Right atrium auricular region (tissue), 2 donors: ENCODE measurements at regions not wholly inside any gene's neighbourhood (a gene's known extent, or its start where the extent isn't known, plus 50 kb on each side); places are given as distances from the start of the nearest gene placed in this dataset.

Experiments
- DNase-seq: peaks from one replicate; pipeline ENCODE4 v3.0.0-alpha.2; 2019; ENCODE audit warnings: low spot score
- H3K27ac ChIP-seq, 2 donors: fragments of 200-600 bp; sonication (generic); 1 replicate in 1 of 2; 2 replicates in 1 of 2; pipeline ENCODE4 v1.5.1; 2016 to 2019
- H3K27me3 ChIP-seq, 2 donors: fragments of 200-600 bp; sonication (generic); one replicate each; pipeline versions ENCODE4 v1.5.1 to v1.6.0; 2017 to 2019
- H3K36me3 ChIP-seq: fragments of 200-600 bp; sonication (generic); one replicate; pipeline ENCODE4 v1.5.1; 2016
- H3K4me1 ChIP-seq, 2 donors: fragments of 200-600 bp; sonication (generic); one replicate each; pipeline versions ENCODE4 v1.5.1 to v1.6.0; 2017 to 2019
- H3K4me3 ChIP-seq, 2 donors: fragments of 200-600 bp; sonication (generic); 1 replicate in 1 of 2; 2 replicates in 1 of 2; pipeline ENCODE4 v1.5.1; 2017 to 2019; ENCODE audit warnings: mild to moderate bottlenecking in 1 of 2, moderate library complexity in 1 of 2
- H3K9me3 ChIP-seq, 2 donors: fragments of 200-600 bp; sonication (generic); one replicate each; pipeline ENCODE4 v1.5.1; 2019
- CTCF ChIP-seq, 2 donors: fragments of 200-600 bp; sonication (generic); IDR thresholded peaks; one replicate each; pipeline ENCODE4 v1.5.1; 2019; ENCODE audit warnings: antibody characterized with exemption in 2 of 2

GRCh38 chr5:4700069-4700468 lies 440.1 kb upstream of the ADAMTS16 start:
- Histone ChIP-seq H3K4me1 (peaks cover 0 to 5% of the 10 kb centered on the region in 2 donors), H3K36me3 (no peaks in the 10 kb centered on the region), H3K27me3 (no peaks in the 10 kb centered on the region), H3K9me3 (no peaks in the 10 kb centered on the region), H3K4me3 (no peak overlapping the region), H3K27ac (no peak overlapping the region)
- peak; percentile 65 for DNase-seq
- TF ChIP-seq CTCF (IDR thresholded peaks at IDR 0.05) = peak in 1 of 2 donors; percentile 64

GRCh38 chr5:4700871-4701270 lies 439.3 kb upstream of the ADAMTS16 start:
- TF ChIP-seq CTCF (IDR thresholded peaks at IDR 0.05) = no peak
- Histone ChIP-seq H3K9me3 (no peaks in the 10 kb centered on the region), H3K27me3 (no peaks in the 10 kb centered on the region), H3K27ac (no peak overlapping the region), H3K4me3 (no peak overlapping the region), H3K36me3 (no peaks in the 10 kb centered on the region), H3K4me1 (peaks cover 0 to 5% of the 10 kb centered on the region in 2 donors)
- no peak for DNase-seq

GRCh38 chr5:4703931-4704458 lies 436.1 kb upstream of the ADAMTS16 start:
- no peaks in the 10 kb centered on the region for H3K36me3 ChIP-seq
- no peak overlapping the region for H3K4me3 ChIP-seq
- DNase-seq = no peak
- no peak for TF ChIP-seq CTCF (IDR thresholded peaks at IDR 0.05)
- H3K4me1 ChIP-seq = peaks cover 0 to 5% of the 10 kb centered on the region in 2 donors
- H3K27me3 ChIP-seq = no peaks in the 10 kb centered on the region
- no peaks in the 10 kb centered on the region for H3K9me3 ChIP-seq
- no peak overlapping the region for H3K27ac ChIP-seq

- Histone ChIP-seq H3K27ac (no peak overlapping the region), H3K4me3 (no peak overlapping the region), H3K27me3 (no peaks in the 10 kb centered on the region), H3K36me3 (no peaks in the 10 kb centered on the region), H3K4me1 (peaks cover 0 to 2% of the 10 kb centered on the region in 2 donors), H3K9me3 (no peaks in the 10 kb centered on the region)
- no peak for DNase-seq
- TF ChIP-seq CTCF (IDR thresholded peaks at IDR 0.05) = no peak
Observed at GRCh38 chr5:4704951-4705350, 435.2 kb upstream of the ADAMTS16 start.

GRCh38 chr5:4716781-4717180 lies 423.3 kb upstream of the ADAMTS16 start:
- no peaks in the 10 kb centered on the region for H3K36me3 ChIP-seq
- no peaks in the 10 kb centered on the region for H3K9me3 ChIP-seq
- H3K4me1 ChIP-seq = no peaks in the 10 kb centered on the region
- H3K27ac ChIP-seq = no peak overlapping the region
- no peak for TF ChIP-seq CTCF (IDR thresholded peaks at IDR 0.05)
- no peaks in the 10 kb centered on the region for H3K27me3 ChIP-seq
- no peak for DNase-seq
- H3K4me3 ChIP-seq = no peak overlapping the region

GRCh38 chr5:4717446-4717845 lies 422.7 kb upstream of the ADAMTS16 start:
- Histone ChIP-seq H3K9me3 (no peaks in the 10 kb centered on the region), H3K4me1 (no peaks in the 10 kb centered on the region), H3K4me3 (no peak overlapping the region), H3K36me3 (no peaks in the 10 kb centered on the region), H3K27ac (no peak overlapping the region), H3K27me3 (no peaks in the 10 kb centered on the region)
- TF ChIP-seq CTCF (IDR thresholded peaks at IDR 0.05) = no peak
- no peak for DNase-seq
